ENCODE measurements at regions not wholly inside any gene's neighbourhood (a gene's known extent, or its start where the extent isn't known, plus 50 kb on each side); places are given as distances from the start of the nearest gene placed in this dataset.

GRCh38 chr13:34672631-34673030, 269.4 kb upstream of the NBEA start:
- TF ChIP-seq POLR2A (IDR thresholded peaks at IDR 0.05; ENCODE audit: low read depth, low read length) (no peak), TAF1 (IDR thresholded peaks at IDR 0.05; ENCODE audit: borderline replicate concordance, low read depth, low read length) (no peak), POLR2AphosphoS5 (IDR thresholded peaks at IDR 0.05; ENCODE audit: low read depth, low read length) (no peak)
